Gastroesophageal sphincter (tissue), 4 donors: ENCODE measurements at regions not wholly inside any gene's neighbourhood (a gene's known extent, or its start where the extent isn't known, plus 50 kb on each side); places are given as distances from the start of the nearest gene placed in this dataset.

Experiments used
- ATAC-seq: fragments of 150-250 bp; one replicate; pipeline ENCODE4 v1.9.1; 2016; ENCODE audit warnings: mild to moderate bottlenecking, moderate library complexity
- H3K27ac ChIP-seq, 4 donors: fragments of 200-600 bp; sonication (generic) in 3 of 4; 1 replicate in 3 of 4; 2 replicates in 1 of 4; pipeline ENCODE4 v1.5.1; 2016 to 2019
- H3K27me3 ChIP-seq: fragments of 200-600 bp; sonication (generic); one replicate; pipeline ENCODE4 v1.5.1; 2019
- H3K36me3 ChIP-seq, 2 donors: fragments of 200-600 bp; sonication (generic); one replicate each; pipeline ENCODE4 v1.5.1; 2019; ENCODE audit warnings: control low read depth in 1 of 2
- H3K4me1 ChIP-seq, 3 donors: fragments of 200-600 bp; sonication (generic); 1 replicate in 2 of 3; 2 replicates in 1 of 3; pipeline ENCODE4 v1.5.1; 2016 to 2019; ENCODE audit warnings: control low read depth in 2 of 3
- H3K4me3 ChIP-seq, 2 donors: fragments of 200-600 bp; sonication (generic); one replicate each; pipeline ENCODE4 v1.5.1; 2019; ENCODE audit warnings: mild to moderate bottlenecking in 1 of 2, moderate library complexity in 1 of 2
- H3K9me3 ChIP-seq, 3 donors: fragments of 200-600 bp; sonication (generic); one replicate each; pipeline ENCODE4 v1.5.1; 2017 to 2019; ENCODE audit warnings: control low read depth in 2 of 3
- CTCF ChIP-seq, 4 experiments: fragments of 200-600 bp in 2 of 4; fragments of 450-650 bp in 2 of 4; sonication (generic) in 1 of 4; IDR thresholded peaks; one replicate each; pipeline ENCODE4 v1.5.1; 2017 to 2019; ENCODE audit warnings: antibody characterized with exemption in 4 of 4, mild to moderate bottlenecking in 2 of 4, moderate library complexity in 2 of 4
- EP300 ChIP-seq: sonication (generic); formaldehyde crosslinking; IDR thresholded peaks from one replicate; pipeline ENCODE4 v1.6.1; 2017; ENCODE audit warnings: antibody characterized with exemption, mild to moderate bottlenecking
- POLR2A ChIP-seq, 2 donors: fragments of 450-650 bp; IDR thresholded peaks; one replicate each; pipeline ENCODE4 v1.6.1; 2017; ENCODE audit warnings: antibody characterized with exemption in 2 of 2, mild to moderate bottlenecking in 2 of 2, moderate library complexity in 1 of 2
- POLR2AphosphoS5 ChIP-seq: sonication (generic); formaldehyde crosslinking; IDR thresholded peaks from one replicate; pipeline ENCODE4 v1.6.1; 2017; ENCODE audit warnings: antibody characterized with exemption
- WGBS, 2 donors: methylation state at CpG; one replicate each; pipeline ENCODE4 v1.1.5; 2018; ENCODE audit warnings: low coverage in 1 of 2; 5-methylcytosine and 5-hydroxymethylcytosine counted together

- H3K27me3 ChIP-seq = no peaks in the 10 kb centered on the region
- ATAC-seq = no peak
- no peak for TF ChIP-seq POLR2A (IDR thresholded peaks at IDR 0.05)
- TF ChIP-seq EP300 = no peak
- no peak for TF ChIP-seq POLR2AphosphoS5
- TF ChIP-seq CTCF (IDR thresholded peaks at IDR 0.05) = no peak
- no peaks in the 10 kb centered on the region for H3K9me3 ChIP-seq
- H3K4me3 ChIP-seq = no peak overlapping the region
- no peaks in the 10 kb centered on the region for H3K36me3 ChIP-seq
- WGBS, 2 donors = 86 to 100% methylated on average over 2 of the region's 2 CpGs
- H3K4me1 ChIP-seq = no peaks in the 10 kb centered on the region
- H3K27ac ChIP-seq = no peak overlapping the region
Measured at GRCh38 chr11:27191639-27192038, 151.0 kb downstream of the BBOX1 start.

- ATAC-seq = no peak
- 36 to 53% methylated on average over 5 of the region's 5 CpGs for WGBS, 2 donors
Measured at GRCh38 chr11:27188696-27189095, 148.1 kb downstream of the BBOX1 start.

GRCh38 chr11:27187848-27188621 lies 147.4 kb downstream of the BBOX1 start:
- Histone ChIP-seq H3K4me3 (no peak overlapping the region), H3K27ac (no peak overlapping the region), H3K27me3 (no peaks in the 10 kb centered on the region), H3K36me3 (no peaks in the 10 kb centered on the region), H3K9me3 (no peaks in the 10 kb centered on the region), H3K4me1 (no peaks in the 10 kb centered on the region)
- WGBS, 2 donors = 67 to 76% methylated on average over 4 to 5 of the region's 5 CpGs
- no peak for ATAC-seq
- TF ChIP-seq CTCF (IDR thresholded peaks at IDR 0.05) = no peak
- no peak for TF ChIP-seq POLR2A (IDR thresholded peaks at IDR 0.05)
- TF ChIP-seq EP300 = no peak
- no peak for TF ChIP-seq POLR2AphosphoS5

More at GRCh38 chr11:27188696-27189095, 148.1 kb downstream of the BBOX1 start:
- no peak for TF ChIP-seq POLR2AphosphoS5
- TF ChIP-seq CTCF (IDR thresholded peaks at IDR 0.05) = no peak
- no peak for TF ChIP-seq EP300
- TF ChIP-seq POLR2A (IDR thresholded peaks at IDR 0.05) = no peak
- H3K9me3 ChIP-seq = no peaks in the 10 kb centered on the region
- no peak overlapping the region for H3K27ac ChIP-seq
- no peak overlapping the region for H3K4me3 ChIP-seq
- no peaks in the 10 kb centered on the region for H3K4me1 ChIP-seq
- H3K27me3 ChIP-seq = no peaks in the 10 kb centered on the region
- H3K36me3 ChIP-seq = no peaks in the 10 kb centered on the region

GRCh38 chr11:27187075-27187847 lies 146.6 kb downstream of the BBOX1 start:
- H3K36me3 ChIP-seq = no peaks in the 10 kb centered on the region
- no peak overlapping the region for H3K4me3 ChIP-seq
- H3K27me3 ChIP-seq = no peaks in the 10 kb centered on the region
- no peak for ATAC-seq
- 65 to 80% methylated on average over 4 of the region's 4 CpGs for WGBS, 2 donors
- H3K4me1 ChIP-seq = no peaks in the 10 kb centered on the region
- no peak overlapping the region for H3K27ac ChIP-seq
- no peaks in the 10 kb centered on the region for H3K9me3 ChIP-seq
- no peak for TF ChIP-seq POLR2AphosphoS5
- no peak for TF ChIP-seq CTCF (IDR thresholded peaks at IDR 0.05)
- no peak for TF ChIP-seq EP300
- TF ChIP-seq POLR2A (IDR thresholded peaks at IDR 0.05) = no peak

GRCh38 chr11:27186580-27186979 lies 146.0 kb downstream of the BBOX1 start:
- no peak overlapping the region for H3K27ac ChIP-seq
- H3K4me3 ChIP-seq = no peak overlapping the region
- no peaks in the 10 kb centered on the region for H3K9me3 ChIP-seq
- no peak for TF ChIP-seq POLR2AphosphoS5
- TF ChIP-seq EP300 = no peak
- no peak for TF ChIP-seq CTCF (IDR thresholded peaks at IDR 0.05)
- no peak for TF ChIP-seq POLR2A (IDR thresholded peaks at IDR 0.05)
- H3K27me3 ChIP-seq = no peaks in the 10 kb centered on the region
- H3K4me1 ChIP-seq = no peaks in the 10 kb centered on the region
- H3K36me3 ChIP-seq = no peaks in the 10 kb centered on the region
- no peak for ATAC-seq
